Suprapubic skin (tissue), 4 donors: ENCODE measurements at regions not wholly inside any gene's neighbourhood (a gene's known extent, or its start where the extent isn't known, plus 50 kb on each side); places are given as distances from the start of the nearest gene placed in this dataset.

Experiments used
- DNase-seq, 2 donors: peaks; one replicate each; pipeline ENCODE4 v3.0.0-alpha.2; 2019; ENCODE audit warnings: low spot score in 2 of 2
- H3K27ac ChIP-seq: fragments of 200-600 bp; sonication (generic); one replicate; pipeline ENCODE4 v1.5.1; 2019
- H3K27me3 ChIP-seq: fragments of 200-600 bp; sonication (generic); one replicate; pipeline ENCODE4 v1.5.1; 2019
- H3K36me3 ChIP-seq: fragments of 200-600 bp; sonication (generic); one replicate; pipeline ENCODE4 v1.5.1; 2019
- H3K4me1 ChIP-seq: fragments of 200-600 bp; sonication (generic); one replicate; pipeline ENCODE4 v1.5.1; 2019
- H3K4me3 ChIP-seq: fragments of 200-600 bp; sonication (generic); one replicate; pipeline ENCODE4 v1.5.1; 2019; ENCODE audit warnings: mild to moderate bottlenecking
- H3K9me3 ChIP-seq: fragments of 200-600 bp; sonication (generic); one replicate; pipeline ENCODE4 v1.5.1; 2019
- CTCF ChIP-seq, 2 donors: fragments of 200-600 bp in 1 of 2; fragments of 450-650 bp in 1 of 2; sonication (generic) in 1 of 2; IDR thresholded peaks; one replicate each; pipeline ENCODE4 v1.5.1; 2016 to 2019; ENCODE audit warnings: antibody characterized with exemption in 2 of 2, mild to moderate bottlenecking in 1 of 2, moderate library complexity in 1 of 2
- EP300 ChIP-seq: sonication (generic); formaldehyde crosslinking; IDR thresholded peaks from one replicate; pipeline ENCODE4 v1.6.1; 2017; ENCODE audit warnings: antibody characterized with exemption
- POLR2A ChIP-seq, 2 donors: fragments of 450-650 bp; IDR thresholded peaks; one replicate each; pipeline ENCODE4 v1.6.1; 2017; ENCODE audit warnings: antibody characterized with exemption in 2 of 2, mild to moderate bottlenecking in 2 of 2, moderate library complexity in 2 of 2
- POLR2AphosphoS5 ChIP-seq, 3 donors: sonication (generic); formaldehyde crosslinking; IDR thresholded peaks; one replicate each; pipeline ENCODE4 v1.6.1; 2017; ENCODE audit warnings: antibody characterized with exemption in 3 of 3
- WGBS: methylation state at CpG from one replicate; pipeline ENCODE4 v1.1.5; 2018; 5-methylcytosine and 5-hydroxymethylcytosine counted together

DNA sequence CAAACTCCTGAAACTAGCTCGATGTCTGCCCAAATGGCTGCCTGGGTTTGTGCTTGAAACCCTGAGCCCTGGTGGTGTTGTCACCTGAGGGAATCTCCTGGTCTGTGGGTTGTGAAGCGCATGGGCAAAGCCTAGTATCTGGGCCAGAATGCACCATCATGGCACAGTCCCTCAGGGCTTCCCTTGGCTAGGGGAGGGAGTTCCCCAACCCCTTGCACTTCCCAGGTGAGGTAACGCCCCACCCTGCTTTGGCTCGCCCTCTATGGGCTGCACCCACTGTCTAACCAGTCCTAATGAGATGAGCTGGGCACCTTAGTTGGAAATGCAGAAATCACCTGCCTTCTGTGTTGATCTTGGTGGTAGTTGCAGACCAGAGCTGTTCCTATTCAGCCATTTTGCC is 152.9 kb upstream of the MAP3K7 start:
- H3K36me3 ChIP-seq = no peaks in the 10 kb centered on the region
- no peak for DNase-seq
- TF ChIP-seq CTCF (IDR thresholded peaks at IDR 0.05) (no peak), POLR2A (IDR thresholded peaks at IDR 0.05) (no peak), POLR2AphosphoS5 (IDR thresholded peaks at IDR 0.05) (no peak), EP300 (no peak)
- no peak overlapping the region for H3K27ac ChIP-seq
- no peaks in the 10 kb centered on the region for H3K9me3 ChIP-seq
- H3K27me3 ChIP-seq = no peaks in the 10 kb centered on the region
- H3K4me3 ChIP-seq = no peak overlapping the region
- H3K4me1 ChIP-seq = no peaks in the 10 kb centered on the region
- WGBS = 37% methylated on average over 4 of the region's 4 CpGs

GRCh38 chr6:90739339-90739738 is 152.5 kb upstream of the MAP3K7 start:
- Histone ChIP-seq H3K4me1 (no peaks in the 10 kb centered on the region), H3K4me3 (no peak overlapping the region), H3K27ac (no peak overlapping the region), H3K27me3 (no peaks in the 10 kb centered on the region), H3K9me3 (no peaks in the 10 kb centered on the region), H3K36me3 (no peaks in the 10 kb centered on the region)
- WGBS = 55% methylated on average over 5 of the region's 7 CpGs
- no peak for DNase-seq
- TF ChIP-seq POLR2AphosphoS5 (IDR thresholded peaks at IDR 0.05) (no peak), CTCF (IDR thresholded peaks at IDR 0.05) (no peak), POLR2A (IDR thresholded peaks at IDR 0.05) (no peak), EP300 (no peak)

DNA sequence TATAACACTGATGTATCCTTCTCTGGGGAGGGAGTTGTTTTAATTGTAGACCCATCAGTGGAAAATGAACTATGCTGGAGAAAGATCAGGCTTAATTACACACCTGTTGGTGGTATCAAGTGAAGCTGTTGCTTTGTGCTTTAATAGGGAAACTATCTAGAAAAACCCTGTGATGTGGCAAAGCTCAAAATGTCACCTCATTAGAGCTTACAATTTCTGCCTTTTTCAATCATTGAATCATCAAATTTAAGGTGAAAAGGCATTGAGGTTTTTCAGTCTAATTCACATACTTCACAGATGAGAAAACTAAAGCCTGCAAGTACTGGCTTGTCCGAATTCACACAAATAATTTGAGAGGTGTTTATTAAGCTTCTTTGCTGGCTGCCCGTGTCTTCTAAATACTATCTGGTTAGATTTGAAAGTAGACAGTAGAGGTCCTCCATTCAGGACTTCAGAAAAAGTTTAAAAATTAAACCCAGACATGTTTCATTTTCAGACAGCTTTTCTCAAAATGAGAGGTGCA is 143.3 kb upstream of the MAP3K7 start:
- Histone ChIP-seq H3K4me1 (no peaks in the 10 kb centered on the region), H3K4me3 (no peak overlapping the region), H3K9me3 (no peaks in the 10 kb centered on the region), H3K27me3 (no peaks in the 10 kb centered on the region), H3K27ac (no peak overlapping the region), H3K36me3 (no peaks in the 10 kb centered on the region)
- TF ChIP-seq POLR2AphosphoS5 (IDR thresholded peaks at IDR 0.05) (no peak), EP300 (no peak), POLR2A (IDR thresholded peaks at IDR 0.05) (no peak), CTCF (IDR thresholded peaks at IDR 0.05) (no peak)
- no peak for DNase-seq
- 46% methylated on average over 2 of the region's 2 CpGs for WGBS

GRCh38 chr6:90729057-90729456 is 142.2 kb upstream of the MAP3K7 start:
- TF ChIP-seq EP300 = no peak
- no peak for TF ChIP-seq POLR2AphosphoS5 (IDR thresholded peaks at IDR 0.05)

DNA sequence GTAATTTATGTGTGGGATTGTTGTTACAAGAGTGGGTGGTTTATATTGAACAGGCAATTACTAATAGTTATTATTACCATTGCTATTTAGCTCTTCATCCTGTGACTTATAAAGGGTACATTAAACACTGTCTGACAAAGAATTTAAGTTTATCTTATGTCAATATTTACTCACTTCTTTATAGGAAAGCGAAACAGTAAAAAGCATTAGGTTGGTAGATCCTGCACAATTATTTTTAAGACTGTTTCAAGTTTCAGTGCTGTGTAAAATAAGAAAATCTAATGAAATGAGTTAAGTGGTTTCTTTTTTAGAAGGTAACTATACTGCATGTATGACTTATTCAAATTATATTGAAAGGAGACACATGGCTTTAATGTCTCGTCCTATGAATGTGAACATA is 135.8 kb upstream of the MAP3K7 start:
- Histone ChIP-seq H3K27ac (no peak overlapping the region), H3K9me3 (no peaks in the 10 kb centered on the region), H3K27me3 (no peaks in the 10 kb centered on the region), H3K36me3 (no peaks in the 10 kb centered on the region), H3K4me3 (no peak overlapping the region), H3K4me1 (no peaks in the 10 kb centered on the region)
- DNase-seq = no peak
- 82% methylated on average over 2 of the region's 2 CpGs for WGBS
- TF ChIP-seq POLR2A (IDR thresholded peaks at IDR 0.05) = no peak
- TF ChIP-seq EP300 = no peak
- no peak for TF ChIP-seq POLR2AphosphoS5 (IDR thresholded peaks at IDR 0.05)
- no peak for TF ChIP-seq CTCF (IDR thresholded peaks at IDR 0.05)

More at GRCh38 chr6:90729057-90729456, 142.2 kb upstream of the MAP3K7 start:
- no peaks in the 10 kb centered on the region for H3K4me1 ChIP-seq
- no peak overlapping the region for H3K4me3 ChIP-seq
- H3K36me3 ChIP-seq = no peaks in the 10 kb centered on the region
- no peak overlapping the region for H3K27ac ChIP-seq
- 52% methylated on average over 2 of the region's 2 CpGs for WGBS
- no peaks in the 10 kb centered on the region for H3K9me3 ChIP-seq
- no peak for DNase-seq
- H3K27me3 ChIP-seq = no peaks in the 10 kb centered on the region

DNA sequence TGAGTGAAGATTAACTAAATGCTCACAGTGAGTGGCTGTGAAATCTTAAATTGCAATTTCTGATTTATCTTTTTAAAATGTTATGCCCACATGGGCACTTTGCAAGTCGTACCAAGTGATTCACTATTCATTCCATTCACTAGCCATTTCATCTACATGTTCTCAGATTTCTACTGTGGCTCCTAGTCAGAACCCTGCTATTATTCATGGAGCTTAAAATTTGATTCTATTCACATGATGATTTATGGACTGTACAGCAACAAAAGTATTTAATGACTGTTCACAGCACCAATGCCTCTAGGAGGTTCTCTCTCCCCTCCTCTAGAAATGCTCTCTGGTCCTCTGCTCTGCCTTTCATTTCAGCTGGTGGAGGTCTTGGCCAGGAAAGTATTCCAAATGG is 133.5 kb upstream of the MAP3K7 start:
- TF ChIP-seq POLR2A (IDR thresholded peaks at IDR 0.05) (no peak), POLR2AphosphoS5 (IDR thresholded peaks at IDR 0.05) (no peak), CTCF (IDR thresholded peaks at IDR 0.05) (no peak), EP300 (no peak)
- DNase-seq = no peak
- WGBS = 60% methylated on average over 1 of the region's 1 CpG

More for the DNA sequence above, 133.5 kb upstream of the MAP3K7 start:
- H3K27me3 ChIP-seq = no peaks in the 10 kb centered on the region
- H3K27ac ChIP-seq = no peak overlapping the region
- no peaks in the 10 kb centered on the region for H3K9me3 ChIP-seq
- H3K4me3 ChIP-seq = no peak overlapping the region
- H3K4me1 ChIP-seq = peaks cover 2% of the 10 kb centered on the region
- no peaks in the 10 kb centered on the region for H3K36me3 ChIP-seq
